Esophagus muscularis mucosa (tissue), 4 donors: ENCODE measurements at regions not wholly inside any gene's neighbourhood (a gene's known extent, or its start where the extent isn't known, plus 50 kb on each side); places are given as distances from the start of the nearest gene placed in this dataset.

ENCODE experiments used
- EP300 ChIP-seq: sonication (generic); formaldehyde crosslinking; IDR thresholded peaks from one replicate; pipeline ENCODE4 v1.6.1; 2017; ENCODE audit warnings: antibody characterized with exemption
- POLR2AphosphoS5 ChIP-seq, 2 donors: sonication (generic); formaldehyde crosslinking; IDR thresholded peaks; one replicate each; pipeline ENCODE4 v1.6.1; 2017; ENCODE audit warnings: antibody characterized with exemption in 2 of 2
- TF ChIP-seq, protein P1 (sequence below), 3 experiments: fragments of 200-600 bp in 2 of 3; fragments of 450-650 bp in 1 of 3; sonication (generic) in 2 of 3; IDR thresholded peaks; one replicate each; pipeline ENCODE4 v1.5.1; 2017 to 2019; ENCODE audit warnings: antibody characterized with exemption in 3 of 3, mild to moderate bottlenecking in 2 of 3, moderate library complexity in 1 of 3

DNA sequence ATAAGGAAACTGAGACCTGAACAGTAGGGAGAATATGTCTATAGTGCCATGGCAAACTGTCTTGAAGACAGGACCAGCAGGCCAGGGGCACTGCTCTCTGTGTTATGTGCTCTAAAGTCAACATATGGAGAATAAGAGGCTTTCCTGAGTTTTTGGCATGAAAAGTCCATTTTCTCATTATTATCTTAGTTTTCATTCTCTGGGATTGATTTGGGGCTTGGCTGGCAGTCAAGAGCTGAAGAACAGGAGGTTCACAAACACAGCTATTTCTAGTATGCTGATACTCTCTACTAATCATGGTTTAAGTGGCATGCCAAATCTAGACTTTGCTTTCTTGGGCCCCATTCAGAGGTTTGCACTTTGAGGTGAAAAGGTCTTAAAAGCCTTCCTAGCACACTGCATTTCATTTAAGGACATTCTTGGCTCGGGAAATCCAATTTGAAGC, 404.4 kb downstream of the ZNF608 start:
- TF ChIP-seq EP300 (no peak), POLR2AphosphoS5 (IDR thresholded peaks at IDR 0.05) (no peak)
- TF ChIP-seq, protein P1, sequence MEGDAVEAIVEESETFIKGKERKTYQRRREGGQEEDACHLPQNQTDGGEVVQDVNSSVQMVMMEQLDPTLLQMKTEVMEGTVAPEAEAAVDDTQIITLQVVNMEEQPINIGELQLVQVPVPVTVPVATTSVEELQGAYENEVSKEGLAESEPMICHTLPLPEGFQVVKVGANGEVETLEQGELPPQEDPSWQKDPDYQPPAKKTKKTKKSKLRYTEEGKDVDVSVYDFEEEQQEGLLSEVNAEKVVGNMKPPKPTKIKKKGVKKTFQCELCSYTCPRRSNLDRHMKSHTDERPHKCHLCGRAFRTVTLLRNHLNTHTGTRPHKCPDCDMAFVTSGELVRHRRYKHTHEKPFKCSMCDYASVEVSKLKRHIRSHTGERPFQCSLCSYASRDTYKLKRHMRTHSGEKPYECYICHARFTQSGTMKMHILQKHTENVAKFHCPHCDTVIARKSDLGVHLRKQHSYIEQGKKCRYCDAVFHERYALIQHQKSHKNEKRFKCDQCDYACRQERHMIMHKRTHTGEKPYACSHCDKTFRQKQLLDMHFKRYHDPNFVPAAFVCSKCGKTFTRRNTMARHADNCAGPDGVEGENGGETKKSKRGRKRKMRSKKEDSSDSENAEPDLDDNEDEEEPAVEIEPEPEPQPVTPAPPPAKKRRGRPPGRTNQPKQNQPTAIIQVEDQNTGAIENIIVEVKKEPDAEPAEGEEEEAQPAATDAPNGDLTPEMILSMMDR (IDR thresholded peaks at IDR 0.05), result no peak
